PC-9 (cell line): ENCODE measurements at regions not wholly inside any gene's neighbourhood (a gene's known extent, or its start where the extent isn't known, plus 50 kb on each side); places are given as distances from the start of the nearest gene placed in this dataset.

Experiments
- EZH2 ChIP-seq: fragments of 200-600 bp; sonication (generic); IDR thresholded peaks from 2 replicates; pipeline ENCODE4 v1.8.0; 2017; ENCODE audit warnings: antibody characterized with exemption, low read depth
- TF ChIP-seq, protein P1 (sequence below): fragments of 200-600 bp; sonication (generic); conservative IDR thresholded peaks from 2 replicates; pipeline ENCODE4 v1.6.1; 2017; ENCODE audit warnings: mixed run types, antibody characterized with exemption, mild to moderate bottlenecking, moderate library complexity

GRCh38 chr3:165466856-165467255 lies 270.7 kb upstream of the SLITRK3 start:
- TF ChIP-seq, protein P1, sequence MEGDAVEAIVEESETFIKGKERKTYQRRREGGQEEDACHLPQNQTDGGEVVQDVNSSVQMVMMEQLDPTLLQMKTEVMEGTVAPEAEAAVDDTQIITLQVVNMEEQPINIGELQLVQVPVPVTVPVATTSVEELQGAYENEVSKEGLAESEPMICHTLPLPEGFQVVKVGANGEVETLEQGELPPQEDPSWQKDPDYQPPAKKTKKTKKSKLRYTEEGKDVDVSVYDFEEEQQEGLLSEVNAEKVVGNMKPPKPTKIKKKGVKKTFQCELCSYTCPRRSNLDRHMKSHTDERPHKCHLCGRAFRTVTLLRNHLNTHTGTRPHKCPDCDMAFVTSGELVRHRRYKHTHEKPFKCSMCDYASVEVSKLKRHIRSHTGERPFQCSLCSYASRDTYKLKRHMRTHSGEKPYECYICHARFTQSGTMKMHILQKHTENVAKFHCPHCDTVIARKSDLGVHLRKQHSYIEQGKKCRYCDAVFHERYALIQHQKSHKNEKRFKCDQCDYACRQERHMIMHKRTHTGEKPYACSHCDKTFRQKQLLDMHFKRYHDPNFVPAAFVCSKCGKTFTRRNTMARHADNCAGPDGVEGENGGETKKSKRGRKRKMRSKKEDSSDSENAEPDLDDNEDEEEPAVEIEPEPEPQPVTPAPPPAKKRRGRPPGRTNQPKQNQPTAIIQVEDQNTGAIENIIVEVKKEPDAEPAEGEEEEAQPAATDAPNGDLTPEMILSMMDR = no peak
- TF ChIP-seq EZH2 = no peak
